ENCODE measurements at regions not wholly inside any gene's neighbourhood (a gene's known extent, or its start where the extent isn't known, plus 50 kb on each side); places are given as distances from the start of the nearest gene placed in this dataset.

- TF ChIP-seq CTCF (IDR thresholded peaks at IDR 0.05 in 2 of 3, conservative IDR thresholded peaks at IDR 0.05 in 1 of 3; ENCODE audit: insufficient read depth in 2 of 3, low read depth in 1 of 3, low read length in 3 of 3) (no peak), HCFC1 (IDR thresholded peaks at IDR 0.05; ENCODE audit: low read depth, low read length) (no peak), ATF3 (IDR thresholded peaks at IDR 0.05) (no peak), ATF3 (CRISPR knock-in tag; conservative IDR thresholded peaks at IDR 0.05) (no peak), GTF2F1 (IDR thresholded peaks at IDR 0.05; ENCODE audit: low read depth, low read length) (no peak), ZFX (CRISPR knock-in tag; IDR thresholded peaks at IDR 0.05) (no peak), TAF1 (IDR thresholded peaks at IDR 0.05; ENCODE audit: control insufficient read depth, extremely low read depth, insufficient read depth, low read length, severe bottlenecking) (no peak), SFPQ (IDR thresholded peaks at IDR 0.05; ENCODE audit: low read depth, low read length) (no peak), NELFE (IDR thresholded peaks at IDR 0.05; ENCODE audit: insufficient read depth, insufficient read length) (no peak), IRF9 (tag; IDR thresholded peaks at IDR 0.05) (no peak), KLF10 (CRISPR knock-in tag; IDR thresholded peaks at IDR 0.05) (no peak), JUND (IDR thresholded peaks at IDR 0.05; ENCODE audit: borderline replicate concordance, low read depth, low read length) (no peak), JUND (tag; IDR thresholded peaks at IDR 0.05; ENCODE audit: borderline replicate concordance, low read depth, low read length) (no peak), ZSCAN29 (IDR thresholded peaks at IDR 0.05) (no peak)
Observed at GRCh38 chr17:6297119-6297518, 137.8 kb downstream of the AIPL1 start.

Data from K562 (cell line).